ENCODE measurements at regions not wholly inside any gene's neighbourhood (a gene's known extent, or its start where the extent isn't known, plus 50 kb on each side); places are given as distances from the start of the nearest gene placed in this dataset.
A peak's percentile ranks its signal among the peaks of the same experiment; 100 is the strongest.

- H3K36me3 ChIP-seq, result no peaks in the 10 kb centered on the region
- no peaks in the 10 kb centered on the region for H3K9me3 ChIP-seq
- 68 to 89% (median 77%) methylated on average over 4 of the region's 4 CpGs for WGBS, 5 donors
- H3K4me1 ChIP-seq, result no peaks in the 10 kb centered on the region
- H3K27ac ChIP-seq, result no peak overlapping the region
- no peaks in the 10 kb centered on the region for H3K27me3 ChIP-seq
- no peak for TF ChIP-seq EP300 (IDR thresholded peaks at IDR 0.05)
- TF ChIP-seq CTCF (IDR thresholded peaks at IDR 0.05), result no peak
- no peak for TF ChIP-seq POLR2A (IDR thresholded peaks at IDR 0.05)
- TF ChIP-seq POLR2AphosphoS5 (IDR thresholded peaks at IDR 0.05), result no peak
- intact Hi-C loops (cut with DNase I; ENCODE audit: low total_unique reads), result no loop called here
- DNase-seq, result no peak
- H3K4me3 ChIP-seq, result no peak overlapping the region
These were observed 588.0 kb downstream of the PRELID2 start for GRCh38 chr5:145246961-145247744.

GRCh38 chr5:145246379-145246778 lies 588.8 kb downstream of the PRELID2 start:
- no peaks in the 10 kb centered on the region for H3K4me1 ChIP-seq
- no peak for DNase-seq
- H3K36me3 ChIP-seq, result no peaks in the 10 kb centered on the region
- no peak for TF ChIP-seq POLR2AphosphoS5 (IDR thresholded peaks at IDR 0.05)
- TF ChIP-seq EP300 (IDR thresholded peaks at IDR 0.05), result no peak
- TF ChIP-seq CTCF (IDR thresholded peaks at IDR 0.05), result no peak
- no peak for TF ChIP-seq POLR2A (IDR thresholded peaks at IDR 0.05)
- WGBS, 5 donors, result 53 to 80% (median 59%) methylated on average over 2 of the region's 2 CpGs
- H3K9me3 ChIP-seq, result no peaks in the 10 kb centered on the region
- H3K27ac ChIP-seq, result no peak overlapping the region
- H3K27me3 ChIP-seq, result no peaks in the 10 kb centered on the region
- intact Hi-C loops (cut with DNase I; ENCODE audit: low total_unique reads), result no loop called here
- H3K4me3 ChIP-seq, result no peak overlapping the region

DNA sequence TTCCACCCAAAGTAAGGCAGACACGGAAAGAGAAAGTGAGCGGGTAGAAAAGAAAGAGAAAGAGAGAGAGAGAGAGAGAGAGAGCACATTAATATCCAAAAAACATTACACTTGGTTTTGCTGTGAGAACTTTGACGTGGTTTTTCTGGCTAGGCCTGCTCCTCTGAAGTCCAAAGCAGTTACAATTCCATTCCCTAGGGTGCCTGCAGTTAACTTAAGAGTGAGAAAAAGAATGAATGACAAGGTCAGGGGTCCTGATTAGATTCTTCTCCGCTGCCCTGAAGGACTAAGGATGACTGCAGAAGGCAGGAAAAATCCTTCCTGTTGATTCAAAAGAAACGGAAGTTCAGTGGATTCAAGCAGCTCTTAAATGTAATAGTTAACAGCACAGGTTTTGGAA lies 589.8 kb downstream of the PRELID2 start:
- no peaks in the 10 kb centered on the region for H3K4me1 ChIP-seq
- peak in 1 of 2 donors; percentile 29 for DNase-seq
- no peak overlapping the region for H3K4me3 ChIP-seq
- no peaks in the 10 kb centered on the region for H3K27me3 ChIP-seq
- H3K27ac ChIP-seq, result no peak overlapping the region
- intact Hi-C loops (cut with DNase I; ENCODE audit: low total_unique reads), result no loop called here
- TF ChIP-seq CTCF (IDR thresholded peaks at IDR 0.05), result no peak
- H3K9me3 ChIP-seq, result no peaks in the 10 kb centered on the region
- H3K36me3 ChIP-seq, result no peaks in the 10 kb centered on the region
- WGBS, 5 donors, result 42 to 71% (median 62%) methylated on average over 5 of the region's 5 CpGs

GRCh38 chr5:145244788-145245187 lies 590.4 kb downstream of the PRELID2 start:
- no peak for TF ChIP-seq CTCF (IDR thresholded peaks at IDR 0.05)
- TF ChIP-seq POLR2A (IDR thresholded peaks at IDR 0.05), result no peak
- TF ChIP-seq EP300 (IDR thresholded peaks at IDR 0.05), result no peak
- TF ChIP-seq POLR2AphosphoS5 (IDR thresholded peaks at IDR 0.05), result no peak
- H3K4me1 ChIP-seq, result no peaks in the 10 kb centered on the region
- H3K4me3 ChIP-seq, result no peak overlapping the region
- no peaks in the 10 kb centered on the region for H3K36me3 ChIP-seq
- intact Hi-C loops (cut with DNase I; ENCODE audit: low total_unique reads), result no loop called here
- H3K9me3 ChIP-seq, result no peaks in the 10 kb centered on the region
- DNase-seq, result no peak
- no peaks in the 10 kb centered on the region for H3K27me3 ChIP-seq
- WGBS, 5 donors, result 53 to 81% (median 73%) methylated on average over 2 of the region's 2 CpGs
- no peak overlapping the region for H3K27ac ChIP-seq

Data from stomach (tissue), 8 donors.